ENCODE measurements at regions not wholly inside any gene's neighbourhood (a gene's known extent, or its start where the extent isn't known, plus 50 kb on each side); places are given as distances from the start of the nearest gene placed in this dataset.

DNA sequence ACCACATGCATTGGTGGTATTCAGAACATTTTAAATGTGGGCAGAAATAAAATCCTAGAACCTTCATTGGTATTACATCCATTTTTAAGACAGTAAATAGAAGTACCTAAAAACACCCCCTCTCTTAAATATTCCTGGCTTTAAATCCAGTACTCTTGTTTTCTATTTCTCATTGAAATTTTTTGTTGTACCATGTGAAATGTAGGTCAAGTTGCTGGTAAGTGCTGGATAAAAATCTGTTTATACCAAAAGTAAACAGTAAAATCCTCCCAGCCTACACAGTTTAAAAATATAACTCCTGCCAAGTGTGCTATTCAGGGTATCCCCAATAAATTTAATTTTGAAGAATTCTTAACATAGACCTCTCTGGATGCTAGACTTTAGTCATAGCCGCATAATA lies 75.0 kb upstream of the FST start:
- Histone ChIP-seq H3K27ac (ENCODE audit: low read depth in 1 of 2, low read length in 2 of 2) (no peak overlapping the region), H3K9me3 (ENCODE audit: control insufficient read depth in 4 of 4, low read length in 3 of 4) (no peaks in the 10 kb centered on the region), H3K4me1 (ENCODE audit: control insufficient read depth in 4 of 4, insufficient read depth in 4 of 4, low read length in 3 of 4) (no peaks in the 10 kb centered on the region), H3K9ac (ENCODE audit: low read depth in 1 of 2, low read length in 2 of 2) (no peak overlapping the region), H3K36me3 (ENCODE audit: control insufficient read depth in 4 of 4, insufficient read depth in 3 of 4, low read depth in 1 of 4, low read length in 3 of 4) (no peaks in the 10 kb centered on the region), H3K4me3 (ENCODE audit: low read depth in 1 of 3, low read length in 3 of 3) (no peak overlapping the region), H3K27me3 (ENCODE audit: control insufficient read depth in 4 of 4, insufficient read depth in 4 of 4, low read length in 3 of 4) (no peaks in the 10 kb centered on the region)
- no peak for DNase-seq (ENCODE audit: low spot score)
- WGBS: 96% methylated on average over 1 of the region's 1 CpG
- TF ChIP-seq, protein P1, sequence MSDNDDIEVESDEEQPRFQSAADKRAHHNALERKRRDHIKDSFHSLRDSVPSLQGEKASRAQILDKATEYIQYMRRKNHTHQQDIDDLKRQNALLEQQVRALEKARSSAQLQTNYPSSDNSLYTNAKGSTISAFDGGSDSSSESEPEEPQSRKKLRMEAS (IDR thresholded peaks at IDR 0.05): no peak
- no peak for TF ChIP-seq JUND (IDR thresholded peaks at IDR 0.05)
- TF ChIP-seq, protein P2, sequence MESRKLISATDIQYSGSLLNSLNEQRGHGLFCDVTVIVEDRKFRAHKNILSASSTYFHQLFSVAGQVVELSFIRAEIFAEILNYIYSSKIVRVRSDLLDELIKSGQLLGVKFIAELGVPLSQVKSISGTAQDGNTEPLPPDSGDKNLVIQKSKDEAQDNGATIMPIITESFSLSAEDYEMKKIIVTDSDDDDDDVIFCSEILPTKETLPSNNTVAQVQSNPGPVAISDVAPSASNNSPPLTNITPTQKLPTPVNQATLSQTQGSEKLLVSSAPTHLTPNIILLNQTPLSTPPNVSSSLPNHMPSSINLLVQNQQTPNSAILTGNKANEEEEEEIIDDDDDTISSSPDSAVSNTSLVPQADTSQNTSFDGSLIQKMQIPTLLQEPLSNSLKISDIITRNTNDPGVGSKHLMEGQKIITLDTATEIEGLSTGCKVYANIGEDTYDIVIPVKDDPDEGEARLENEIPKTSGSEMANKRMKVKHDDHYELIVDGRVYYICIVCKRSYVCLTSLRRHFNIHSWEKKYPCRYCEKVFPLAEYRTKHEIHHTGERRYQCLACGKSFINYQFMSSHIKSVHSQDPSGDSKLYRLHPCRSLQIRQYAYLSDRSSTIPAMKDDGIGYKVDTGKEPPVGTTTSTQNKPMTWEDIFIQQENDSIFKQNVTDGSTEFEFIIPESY (IDR thresholded peaks at IDR 0.05): no peak
- TF ChIP-seq RXRA (IDR thresholded peaks at IDR 0.05): no peak
- TF ChIP-seq HNF4A (conservative IDR thresholded peaks at IDR 0.05): no peak
- no peak for TF ChIP-seq EGR1 (IDR thresholded peaks at IDR 0.05; ENCODE audit: low read depth in 2 of 2)
- no peak for TF ChIP-seq YY1 (IDR thresholded peaks at IDR 0.05)
- TF ChIP-seq, protein P3, sequence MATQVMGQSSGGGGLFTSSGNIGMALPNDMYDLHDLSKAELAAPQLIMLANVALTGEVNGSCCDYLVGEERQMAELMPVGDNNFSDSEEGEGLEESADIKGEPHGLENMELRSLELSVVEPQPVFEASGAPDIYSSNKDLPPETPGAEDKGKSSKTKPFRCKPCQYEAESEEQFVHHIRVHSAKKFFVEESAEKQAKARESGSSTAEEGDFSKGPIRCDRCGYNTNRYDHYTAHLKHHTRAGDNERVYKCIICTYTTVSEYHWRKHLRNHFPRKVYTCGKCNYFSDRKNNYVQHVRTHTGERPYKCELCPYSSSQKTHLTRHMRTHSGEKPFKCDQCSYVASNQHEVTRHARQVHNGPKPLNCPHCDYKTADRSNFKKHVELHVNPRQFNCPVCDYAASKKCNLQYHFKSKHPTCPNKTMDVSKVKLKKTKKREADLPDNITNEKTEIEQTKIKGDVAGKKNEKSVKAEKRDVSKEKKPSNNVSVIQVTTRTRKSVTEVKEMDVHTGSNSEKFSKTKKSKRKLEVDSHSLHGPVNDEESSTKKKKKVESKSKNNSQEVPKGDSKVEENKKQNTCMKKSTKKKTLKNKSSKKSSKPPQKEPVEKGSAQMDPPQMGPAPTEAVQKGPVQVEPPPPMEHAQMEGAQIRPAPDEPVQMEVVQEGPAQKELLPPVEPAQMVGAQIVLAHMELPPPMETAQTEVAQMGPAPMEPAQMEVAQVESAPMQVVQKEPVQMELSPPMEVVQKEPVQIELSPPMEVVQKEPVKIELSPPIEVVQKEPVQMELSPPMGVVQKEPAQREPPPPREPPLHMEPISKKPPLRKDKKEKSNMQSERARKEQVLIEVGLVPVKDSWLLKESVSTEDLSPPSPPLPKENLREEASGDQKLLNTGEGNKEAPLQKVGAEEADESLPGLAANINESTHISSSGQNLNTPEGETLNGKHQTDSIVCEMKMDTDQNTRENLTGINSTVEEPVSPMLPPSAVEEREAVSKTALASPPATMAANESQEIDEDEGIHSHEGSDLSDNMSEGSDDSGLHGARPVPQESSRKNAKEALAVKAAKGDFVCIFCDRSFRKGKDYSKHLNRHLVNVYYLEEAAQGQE (IDR thresholded peaks at IDR 0.05): no peak
- TF ChIP-seq GABPA (IDR thresholded peaks at IDR 0.05 in 1 of 2, conservative IDR thresholded peaks at IDR 0.05 in 1 of 2): no peak
- no peak for TF ChIP-seq FOXA1 (IDR thresholded peaks at IDR 0.05)
- TF ChIP-seq, protein P4, sequence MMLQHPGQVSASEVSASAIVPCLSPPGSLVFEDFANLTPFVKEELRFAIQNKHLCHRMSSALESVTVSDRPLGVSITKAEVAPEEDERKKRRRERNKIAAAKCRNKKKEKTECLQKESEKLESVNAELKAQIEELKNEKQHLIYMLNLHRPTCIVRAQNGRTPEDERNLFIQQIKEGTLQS (IDR thresholded peaks at IDR 0.05): no peak
- no peak for TF ChIP-seq SP1 (IDR thresholded peaks at IDR 0.05)
- TF ChIP-seq NR2F2 (IDR thresholded peaks at IDR 0.05): no peak
- TF ChIP-seq HNF4G (IDR thresholded peaks at IDR 0.05): no peak
- no peak for TF ChIP-seq RAD21 (IDR thresholded peaks at IDR 0.05)
- TF ChIP-seq TAF1 (conservative IDR thresholded peaks at IDR 0.05): no peak

DNA sequence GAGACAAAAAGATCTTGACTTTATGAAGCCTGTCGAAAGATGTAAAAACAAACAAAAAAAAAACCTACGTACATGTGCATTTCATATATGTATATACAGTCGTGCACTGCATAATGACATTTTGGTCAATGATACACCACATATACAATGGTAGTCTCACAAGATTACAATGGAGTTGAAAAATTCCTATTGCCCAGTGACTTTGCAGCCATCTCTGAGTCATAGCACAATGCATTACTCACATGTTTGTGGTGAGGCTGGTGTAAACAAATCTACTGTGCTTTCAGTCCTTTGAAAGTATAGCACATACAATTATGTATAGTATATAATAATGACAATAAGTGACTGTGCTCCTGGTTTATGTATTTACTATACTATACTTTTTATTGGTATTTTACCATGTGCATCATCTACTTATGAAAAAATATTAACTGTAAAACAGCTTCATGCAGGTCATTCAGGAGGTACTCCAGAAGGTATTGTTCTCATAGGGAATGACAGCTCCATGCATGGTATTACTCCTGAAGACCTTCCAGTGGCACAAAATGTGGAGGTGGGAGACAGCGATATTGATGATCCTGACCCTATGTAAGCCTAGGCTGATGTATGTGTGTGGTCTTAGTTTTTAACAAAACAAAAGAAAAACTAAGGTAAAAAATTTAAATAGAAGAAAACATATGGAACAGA lies 73.7 kb upstream of the FST start:
- H3K36me3 ChIP-seq (ENCODE audit: control insufficient read depth in 4 of 4, insufficient read depth in 3 of 4, low read depth in 1 of 4, low read length in 3 of 4): no peaks in the 10 kb centered on the region
- WGBS: 92% methylated on average over 4 of the region's 4 CpGs
- H3K27ac ChIP-seq (ENCODE audit: low read depth in 1 of 2, low read length in 2 of 2): no peak overlapping the region
- H3K4me1 ChIP-seq (ENCODE audit: control insufficient read depth in 4 of 4, insufficient read depth in 4 of 4, low read length in 3 of 4): no peaks in the 10 kb centered on the region
- no peak overlapping the region for H3K9ac ChIP-seq (ENCODE audit: low read depth in 1 of 2, low read length in 2 of 2)
- H3K4me3 ChIP-seq (ENCODE audit: low read depth in 1 of 3, low read length in 3 of 3): no peak overlapping the region
- no peaks in the 10 kb centered on the region for H3K27me3 ChIP-seq (ENCODE audit: control insufficient read depth in 4 of 4, insufficient read depth in 4 of 4, low read length in 3 of 4)
- no peaks in the 10 kb centered on the region for H3K9me3 ChIP-seq (ENCODE audit: control insufficient read depth in 4 of 4, low read length in 3 of 4)
- no peak for DNase-seq (ENCODE audit: low spot score)
- TF ChIP-seq TAF1 (conservative IDR thresholded peaks at IDR 0.05): no peak
- TF ChIP-seq, protein P2 (IDR thresholded peaks at IDR 0.05): no peak
- TF ChIP-seq, protein P5, sequence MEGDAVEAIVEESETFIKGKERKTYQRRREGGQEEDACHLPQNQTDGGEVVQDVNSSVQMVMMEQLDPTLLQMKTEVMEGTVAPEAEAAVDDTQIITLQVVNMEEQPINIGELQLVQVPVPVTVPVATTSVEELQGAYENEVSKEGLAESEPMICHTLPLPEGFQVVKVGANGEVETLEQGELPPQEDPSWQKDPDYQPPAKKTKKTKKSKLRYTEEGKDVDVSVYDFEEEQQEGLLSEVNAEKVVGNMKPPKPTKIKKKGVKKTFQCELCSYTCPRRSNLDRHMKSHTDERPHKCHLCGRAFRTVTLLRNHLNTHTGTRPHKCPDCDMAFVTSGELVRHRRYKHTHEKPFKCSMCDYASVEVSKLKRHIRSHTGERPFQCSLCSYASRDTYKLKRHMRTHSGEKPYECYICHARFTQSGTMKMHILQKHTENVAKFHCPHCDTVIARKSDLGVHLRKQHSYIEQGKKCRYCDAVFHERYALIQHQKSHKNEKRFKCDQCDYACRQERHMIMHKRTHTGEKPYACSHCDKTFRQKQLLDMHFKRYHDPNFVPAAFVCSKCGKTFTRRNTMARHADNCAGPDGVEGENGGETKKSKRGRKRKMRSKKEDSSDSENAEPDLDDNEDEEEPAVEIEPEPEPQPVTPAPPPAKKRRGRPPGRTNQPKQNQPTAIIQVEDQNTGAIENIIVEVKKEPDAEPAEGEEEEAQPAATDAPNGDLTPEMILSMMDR (IDR thresholded peaks at IDR 0.05; ENCODE audit: low read depth, low read length, missing input control): no peak
- TF ChIP-seq FOXA1 (IDR thresholded peaks at IDR 0.05): no peak
- no peak for TF ChIP-seq JUND (IDR thresholded peaks at IDR 0.05)
- no peak for TF ChIP-seq EGR1 (IDR thresholded peaks at IDR 0.05; ENCODE audit: low read depth in 2 of 2)
- no peak for TF ChIP-seq SP1 (IDR thresholded peaks at IDR 0.05)
- no peak for TF ChIP-seq GABPA (IDR thresholded peaks at IDR 0.05 in 1 of 2, conservative IDR thresholded peaks at IDR 0.05 in 1 of 2)
- TF ChIP-seq RAD21 (IDR thresholded peaks at IDR 0.05): no peak
- TF ChIP-seq HNF4A (conservative IDR thresholded peaks at IDR 0.05): no peak
- no peak for TF ChIP-seq HNF4G (IDR thresholded peaks at IDR 0.05)
- TF ChIP-seq, protein P3 (IDR thresholded peaks at IDR 0.05): no peak

Data from liver (tissue), 8 donors.